Left renal pelvis (tissue), 4 donors: ENCODE measurements at regions not wholly inside any gene's neighbourhood (a gene's known extent, or its start where the extent isn't known, plus 50 kb on each side); places are given as distances from the start of the nearest gene placed in this dataset.

Source experiments
- DNase-seq, 4 donors: peaks; one replicate each; pipeline ENCODE4 v3.0.0-alpha.2; 2013; ENCODE audit warnings: low read depth in 4 of 4, low spot score in 3 of 4

- DNase-seq = no peak
Measured at GRCh38 chr3:194247350-194247740, 103.8 kb downstream of the CPN2 start.

DNA sequence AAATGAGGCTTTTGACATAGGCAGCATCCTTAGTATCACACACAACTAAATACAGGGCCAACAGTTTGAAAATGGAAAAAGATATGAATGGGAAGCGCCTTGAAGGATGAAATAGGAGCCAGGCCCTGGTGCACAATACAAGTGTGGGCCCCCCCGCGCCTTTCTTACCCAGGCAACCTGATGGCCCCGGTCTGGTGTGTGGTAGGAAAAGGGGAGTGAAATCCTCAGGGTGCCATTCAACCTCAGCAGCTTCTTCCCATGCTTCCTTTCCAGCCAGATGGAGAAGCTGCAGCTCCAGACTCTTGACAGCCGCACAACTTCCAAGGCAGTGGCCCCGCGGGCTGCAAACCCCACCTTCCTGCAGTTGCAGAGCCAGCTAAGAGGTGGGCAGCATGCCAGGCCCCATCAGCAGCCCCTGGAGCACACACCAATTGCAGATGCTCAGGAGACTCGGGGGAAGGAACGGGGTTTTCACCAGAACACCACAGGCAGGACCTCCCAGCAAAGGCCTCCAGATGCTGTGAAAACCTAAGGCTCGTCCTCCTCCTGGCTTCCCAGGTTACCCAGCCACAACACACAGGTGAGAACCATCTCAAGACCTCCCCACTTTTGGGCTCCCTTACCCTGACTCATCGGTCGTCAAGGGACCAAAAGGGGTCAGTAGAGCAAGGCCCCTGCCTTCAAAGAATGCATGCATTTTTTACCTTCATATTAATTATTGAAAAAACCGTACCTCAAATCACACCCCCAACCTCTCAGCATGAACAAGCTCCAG lies 101.6 kb downstream of the CPN2 start:
- no peak for DNase-seq

DNA sequence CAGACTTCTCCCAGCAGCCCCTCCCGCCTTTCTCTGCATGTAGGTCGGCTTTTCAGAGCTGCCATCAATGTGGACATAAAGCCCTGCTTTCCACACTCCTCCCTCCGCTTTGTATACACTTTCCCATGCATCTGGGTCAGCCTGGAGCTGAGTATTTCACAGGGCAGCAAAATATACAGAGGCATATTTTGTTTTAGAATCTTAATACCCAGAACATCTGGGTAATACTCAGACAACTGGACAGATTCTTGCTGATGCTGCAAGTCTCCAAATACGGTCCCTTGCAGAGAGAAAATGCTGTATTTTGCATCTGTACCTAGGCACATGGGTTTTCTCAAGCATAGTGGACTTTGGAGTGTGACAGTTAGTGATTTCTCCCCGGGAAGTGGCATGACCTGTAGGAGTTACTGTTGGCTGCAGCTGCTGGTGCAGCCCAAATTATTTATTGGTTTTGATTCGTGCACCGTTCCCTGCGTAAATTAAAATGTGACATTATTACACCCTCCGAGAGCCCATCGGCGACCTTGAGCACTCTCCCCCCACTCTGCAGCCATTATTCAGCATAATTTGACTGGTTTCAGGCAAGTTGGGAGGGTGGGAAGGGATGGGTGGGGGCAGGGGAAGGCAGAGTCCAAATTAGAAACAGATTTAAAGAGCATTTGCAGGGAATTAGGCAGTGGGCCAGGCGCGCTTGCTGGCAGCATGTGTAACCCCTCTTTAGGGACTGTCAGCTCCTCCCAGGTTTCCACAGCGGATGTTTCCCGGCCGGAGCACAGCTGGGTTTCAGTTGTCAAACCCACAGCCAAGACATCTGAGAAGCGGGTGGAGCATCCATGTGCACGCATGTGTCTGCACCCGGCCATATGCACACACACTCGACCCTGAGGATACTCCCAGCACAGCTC lies 100.8 kb downstream of the CPN2 start:
- DNase-seq = peak in 1 of 4 donors; percentile 73

GRCh38 chr3:194251007-194251406 lies 100.1 kb downstream of the CPN2 start:
- DNase-seq = no peak

DNA sequence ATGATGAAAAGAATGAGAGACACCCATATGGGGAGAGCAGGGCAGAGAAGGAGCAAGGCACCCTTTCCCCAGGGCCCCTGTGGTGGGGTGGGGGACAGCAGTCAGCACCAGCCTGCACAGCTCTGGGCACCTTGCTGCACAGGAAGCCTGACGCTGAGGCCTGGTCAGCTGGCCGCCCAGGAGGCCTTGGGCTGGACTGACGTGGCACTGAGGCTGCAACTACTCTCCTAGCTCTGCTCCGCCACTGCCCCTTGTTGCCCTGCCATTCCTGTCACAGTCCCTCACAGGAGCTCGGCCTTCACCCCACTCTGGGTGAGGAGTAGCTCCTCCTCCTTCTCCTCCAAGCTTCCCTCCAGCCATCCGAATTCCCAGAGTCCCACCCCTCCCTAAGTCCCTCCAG lies 99.7 kb downstream of the CPN2 start:
- DNase-seq = no peak

DNA sequence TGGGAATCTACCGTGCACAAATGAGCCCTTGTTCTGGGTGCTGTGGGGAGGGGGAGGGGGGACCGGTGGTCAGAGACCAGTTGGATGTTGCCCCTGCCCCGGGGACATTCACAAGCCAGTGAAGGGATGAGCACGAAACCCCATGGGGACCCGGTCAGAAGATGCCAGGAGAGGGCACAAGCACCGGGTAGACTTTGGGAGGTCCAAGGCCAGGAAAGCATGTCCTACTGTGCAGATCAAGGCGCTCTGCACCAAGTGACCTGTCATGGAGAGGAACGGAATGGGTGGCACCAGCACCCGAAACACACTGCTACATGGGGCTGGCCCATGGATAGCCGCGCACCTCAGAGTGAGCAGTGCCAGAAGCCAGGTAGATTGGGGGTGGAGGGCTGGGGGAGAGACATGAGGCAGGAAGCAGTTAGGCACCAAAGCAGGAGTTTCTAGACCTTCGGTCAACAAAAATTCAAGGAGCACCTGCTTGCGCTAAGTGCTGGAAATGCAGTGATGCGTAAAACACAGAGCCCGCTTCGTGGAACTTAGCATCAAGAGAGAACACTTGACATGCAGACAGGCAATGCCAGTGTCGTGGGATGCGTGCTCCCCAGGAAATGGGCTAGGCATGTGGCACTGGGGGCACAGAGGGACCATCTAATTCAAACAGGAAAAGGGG lies 99.1 kb downstream of the CPN2 start:
- DNase-seq = no peak

DNA sequence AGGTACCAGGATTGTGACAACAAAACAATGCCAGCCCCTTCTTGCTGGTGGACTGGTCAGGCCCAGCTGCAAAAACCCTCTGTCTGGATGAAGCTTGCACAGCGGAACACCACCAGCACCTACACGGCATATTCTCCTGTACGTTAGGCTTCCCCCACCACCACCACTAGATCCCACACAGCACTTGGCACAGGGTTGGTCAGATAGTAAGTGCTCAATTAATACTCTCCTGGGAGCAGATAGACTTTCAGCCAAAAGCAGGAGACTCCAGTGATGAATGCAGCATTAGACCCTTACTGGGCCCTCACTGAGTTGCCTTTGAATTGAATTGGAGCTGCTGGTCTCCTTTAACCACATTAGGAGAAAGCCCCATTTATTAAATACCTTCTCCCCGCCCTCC lies 97.9 kb downstream of the CPN2 start:
- DNase-seq = no peak

GRCh38 chr3:194254040-194254439 lies 97.1 kb downstream of the CPN2 start:
- DNase-seq = no peak

GRCh38 chr3:194255252-194256039 lies 95.7 kb downstream of the CPN2 start:
- DNase-seq = no peak

DNA sequence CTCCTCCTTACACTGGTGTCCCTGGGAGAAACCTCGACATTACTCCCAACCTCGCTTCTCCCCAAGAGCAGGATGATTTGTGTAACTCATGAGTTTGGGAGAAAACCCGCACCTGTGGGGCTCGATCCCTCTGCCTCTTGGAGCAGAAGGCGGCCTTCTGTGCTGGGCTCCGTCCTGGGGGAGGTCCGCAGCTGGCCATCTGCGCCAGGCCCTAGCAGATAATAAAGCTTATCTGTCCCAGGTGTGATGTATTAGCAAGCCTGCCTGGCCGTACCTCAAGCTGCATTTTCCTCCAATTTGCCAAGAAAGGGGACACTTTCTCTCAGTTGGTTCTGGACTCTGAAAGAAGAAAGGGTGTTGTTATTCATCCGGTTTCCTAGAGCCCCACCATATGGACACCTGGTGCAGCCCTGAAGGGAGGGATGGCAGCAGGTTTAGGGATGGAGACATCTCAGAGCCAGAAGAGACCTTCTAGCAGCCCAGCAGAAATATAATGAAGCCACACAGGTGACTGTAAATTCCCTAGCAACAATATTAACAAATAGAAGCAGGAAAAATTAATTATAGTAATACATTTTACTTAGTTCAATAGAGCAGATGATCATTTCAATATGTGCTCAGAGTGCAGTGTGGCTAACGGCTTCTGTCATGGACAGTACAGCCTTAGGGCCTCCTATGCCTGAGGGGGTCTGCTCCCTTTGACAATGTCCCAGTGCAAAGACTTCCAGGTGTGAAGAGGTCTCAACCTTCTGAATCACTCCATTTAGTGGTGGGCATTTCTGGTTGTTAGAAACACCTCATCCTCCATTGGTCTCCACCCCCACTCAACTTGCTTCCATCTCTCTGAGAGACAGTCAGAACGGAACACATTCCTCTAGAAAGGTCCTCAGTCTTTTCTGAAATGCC lies 94.8 kb downstream of the CPN2 start:
- DNase-seq = no peak

- DNase-seq = no peak
Measured at GRCh38 chr3:194257151-194257621, 93.9 kb downstream of the CPN2 start.

DNA sequence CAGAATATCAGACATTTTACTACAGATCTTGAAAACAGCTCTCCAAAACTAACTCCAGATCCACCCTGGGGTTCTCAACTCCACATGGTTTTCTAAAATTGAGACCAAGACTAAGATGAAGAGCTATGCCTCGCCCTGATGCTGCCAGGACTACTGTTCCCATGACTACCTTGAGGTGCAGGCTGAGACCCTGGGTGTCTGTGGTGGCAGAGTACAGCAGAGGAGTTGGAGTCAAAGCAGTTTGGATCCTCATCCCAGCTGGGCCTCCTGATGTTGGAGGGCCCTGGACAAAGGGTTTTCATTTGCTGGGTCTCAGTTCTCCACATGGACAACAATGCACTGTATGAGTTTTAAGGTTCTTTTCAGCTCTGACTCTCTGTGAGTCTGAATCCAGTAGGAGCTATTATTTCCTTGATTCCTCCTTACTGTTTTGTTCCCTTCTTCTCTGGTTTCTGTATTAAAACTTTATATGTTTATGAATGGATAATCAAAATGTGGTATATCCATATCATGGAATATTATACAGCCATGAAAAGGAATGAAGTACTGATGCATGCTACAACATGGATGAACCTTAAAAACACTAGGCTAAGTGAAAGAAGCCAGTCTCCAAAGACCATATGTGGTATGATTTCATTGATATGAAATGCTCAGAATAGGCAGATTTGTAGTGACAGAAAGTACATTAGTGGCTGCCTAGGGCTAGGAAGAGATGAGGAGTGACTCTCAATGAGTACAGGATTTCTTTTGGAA lies 93.0 kb downstream of the CPN2 start:
- DNase-seq = no peak

DNA sequence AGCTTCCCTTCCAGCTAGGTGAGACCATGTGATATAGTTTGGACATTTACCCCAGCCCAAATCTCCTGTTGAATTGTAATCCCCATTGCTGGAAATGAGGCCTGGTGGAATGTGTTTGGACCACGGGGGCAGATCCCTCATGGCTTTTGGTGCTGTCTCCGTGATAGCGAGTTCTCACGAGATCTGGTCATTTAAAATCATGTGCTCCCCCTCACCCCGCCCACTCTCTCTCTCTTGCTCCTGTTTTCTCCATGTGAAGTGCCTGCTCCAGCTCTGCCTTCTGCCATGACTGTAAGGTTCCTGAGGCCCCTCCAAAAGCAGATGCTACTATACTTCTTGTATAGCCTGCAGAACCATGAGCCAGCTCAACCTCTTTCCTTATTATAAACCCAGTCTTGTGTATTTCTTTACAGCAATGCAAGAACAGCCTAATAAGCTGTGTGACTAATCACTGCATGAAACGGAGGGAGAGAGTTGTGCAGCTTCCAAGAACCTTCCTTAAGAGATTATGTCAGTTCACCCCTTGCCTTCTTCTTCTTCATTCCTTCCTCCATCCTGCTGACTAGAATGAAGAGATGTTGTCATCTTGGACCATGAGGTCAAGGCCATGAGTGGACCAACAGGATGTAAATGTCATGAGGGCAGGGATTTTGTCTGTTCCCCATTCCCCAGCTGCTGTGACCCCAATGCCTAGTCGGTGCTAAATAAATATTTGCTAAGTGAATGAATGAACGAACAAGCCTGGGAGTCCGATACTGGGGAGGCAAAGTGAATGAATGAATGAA lies 91.0 kb downstream of the CPN2 start:
- DNase-seq = no peak

- no peak for DNase-seq
Measured at GRCh38 chr3:194261581-194262063, 89.5 kb downstream of the CPN2 start.

- DNase-seq = no peak
Measured at GRCh38 chr3:194262176-194262924, 88.8 kb downstream of the CPN2 start.

- no peak for DNase-seq
Measured at GRCh38 chr3:194262925-194263305, 88.2 kb downstream of the CPN2 start.
